Panc1 (cell line): ENCODE measurements at regions not wholly inside any gene's neighbourhood (a gene's known extent, or its start where the extent isn't known, plus 50 kb on each side); places are given as distances from the start of the nearest gene placed in this dataset.

Experiments used
- ATAC-seq: fragments of 200-7000 bp; cut with Tn5 transposase; 2 replicates; pipeline ENCODE4 v1.9.1; 2020; ENCODE audit warnings: mild to moderate bottlenecking, moderate library complexity
- BruUV-seq: library from RNA; stranded (reverse); fragments of 400-500 nt; replicated peaks from 2 replicates; lab custom pipeline; 2021; lab: Mats Ljungman, UMichigan
- CTCF ChIA-PET: fragments of 300-600 bp; sonication (Branson Sonifier 250); formaldehyde crosslinking; loops from one replicate; lab custom pipeline; 2022; ENCODE audit warnings: antibody characterized with exemption; lab: Charles Lee
- POLR2A ChIA-PET: fragments of 300-600 bp; sonication (Branson Sonifier 250); formaldehyde crosslinking; loops from one replicate; lab custom pipeline; 2022; ENCODE audit warnings: antibody characterized with exemption; lab: Charles Lee
- DNase-seq: peaks from one replicate; pipeline ENCODE4 v3.0.0-alpha.2; 2010; ENCODE audit warnings: low read depth, low spot score
- H3K27ac ChIP-seq: 2 replicates; pipeline ENCODE4 v1.5.1; 2011; ENCODE audit warnings: mild to moderate bottlenecking, low read length, inconsistent platforms
- H3K27me3 ChIP-seq: fragments of 200-500 bp; sonication (Bioruptor generic); 2 replicates; pipeline ENCODE4 v1.6.0; 2014; ENCODE audit warnings: low read length, inconsistent platforms; ENCODE audit not compliant: control insufficient read depth, insufficient read depth
- H3K36me3 ChIP-seq: fragments of 200-500 bp; sonication (Bioruptor generic); 2 replicates; pipeline ENCODE4 v1.5.1; 2014; ENCODE audit warnings: inconsistent platforms, mild to moderate bottlenecking, low read length, moderate library complexity; ENCODE audit not compliant: control insufficient read depth, insufficient read depth
- H3K4me1 ChIP-seq: 2 replicates; pipeline ENCODE4 v1.5.1; 2011; ENCODE audit warnings: inconsistent platforms, mild to moderate bottlenecking, low read length, moderate library complexity; ENCODE audit not compliant: control insufficient read depth, insufficient read depth
- H3K4me3 ChIP-seq, 2 experiments: 2 replicates each; pipeline ENCODE4 v1.5.1; 2011 to 2012; ENCODE audit warnings: low read depth in 2 of 2, low read length in 2 of 2, mild to moderate bottlenecking in 2 of 2, inconsistent platforms in 1 of 2, moderate library complexity in 1 of 2
- H3K9me3 ChIP-seq: fragments of 200-500 bp; sonication (Bioruptor generic); 2 replicates; pipeline ENCODE4 v1.5.1; 2014; ENCODE audit warnings: low read depth, mild to moderate bottlenecking, inconsistent platforms, low read length, moderate library complexity; ENCODE audit not compliant: control insufficient read depth, insufficient read depth
- CTCF ChIP-seq: fragments of 450-650 bp; IDR thresholded peaks from 2 replicates; pipeline ENCODE4 v1.5.1; 2017; ENCODE audit warnings: mild to moderate bottlenecking
- POLR2AphosphoS5 ChIP-seq: IDR thresholded peaks from 2 replicates; pipeline ENCODE4 v1.6.1; 2012; ENCODE audit warnings: mild to moderate bottlenecking, low read depth, low read length, moderate library complexity
- REST ChIP-seq, 2 experiments: IDR thresholded peaks; 2 replicates each; pipeline ENCODE4 v1.6.1; 2011 to 2012; ENCODE audit warnings: low read depth in 2 of 2, control low read depth in 1 of 2, low read length in 1 of 2, mild to moderate bottlenecking in 1 of 2, moderate library complexity in 1 of 2; ENCODE audit not compliant: insufficient read depth in 1 of 2
- SIN3A ChIP-seq: IDR thresholded peaks from 2 replicates; pipeline ENCODE4 v1.6.1; 2012; ENCODE audit warnings: low read depth, mild to moderate bottlenecking, low read length, moderate library complexity, borderline replicate concordance; ENCODE audit not compliant: insufficient read depth
- TCF7L2 ChIP-seq: IDR thresholded peaks from 2 replicates; pipeline ENCODE4 v1.6.1; 2011; ENCODE audit warnings: mild to moderate bottlenecking, low read depth, low read length, inconsistent platforms
- in situ Hi-C: cut with HindIII; loops from 2 replicates; pipeline ENCODE4 v1.10.0; 2016; ENCODE audit warnings: low sequenced_read_pairs, low pct_unique_long_range_greater_than_20kb
- intact Hi-C: fragments of 100-400 bp; cut with micrococcal nuclease; formaldehyde crosslinking; loops from one replicate; pipeline ENCODE4 v1.10.0; 2022; ENCODE audit not compliant: unreplicated experiment

- no TSS peak for BruUV-seq
- ATAC-seq: no peak
- no peaks in the 10 kb centered on the region for H3K36me3 ChIP-seq
- no peak for TF ChIP-seq REST (IDR thresholded peaks at IDR 0.05; ENCODE audit: insufficient read depth in 1 of 2, low read depth in 2 of 2, low read length in 1 of 2)
- no peak for TF ChIP-seq CTCF
- TF ChIP-seq SIN3A: no peak
- TF ChIP-seq POLR2AphosphoS5: no peak
- TF ChIP-seq TCF7L2: no peak
- no peaks in the 10 kb centered on the region for H3K4me1 ChIP-seq
- no peak for DNase-seq
- CTCF ChIA-PET: no interaction called here
- H3K9me3 ChIP-seq: no peaks in the 10 kb centered on the region
- no peak overlapping the region for H3K27ac ChIP-seq
- no peaks in the 10 kb centered on the region for H3K27me3 ChIP-seq
- POLR2A ChIA-PET: no interaction called here
- no peak overlapping the region for H3K4me3 ChIP-seq
- in situ Hi-C loops: no loop called here
- intact Hi-C loops: loop anchor here (2.0 kb wide), 1 partner anchor 437 kb away; no protein-coding TSS in a partner anchor
Observed at GRCh38 chr9:79131824-79132377, 439.9 kb upstream of the TLE4 start.

GRCh38 chr9:79134654-79135053 lies 437.1 kb upstream of the TLE4 start:
- CTCF ChIA-PET: no interaction called here
- no peaks in the 10 kb centered on the region for H3K9me3 ChIP-seq
- POLR2A ChIA-PET: no interaction called here
- no peaks in the 10 kb centered on the region for H3K27me3 ChIP-seq
- H3K4me3 ChIP-seq: no peak overlapping the region
- no peaks in the 10 kb centered on the region for H3K36me3 ChIP-seq
- DNase-seq (no peak), ATAC-seq (no peak)
- TF ChIP-seq CTCF (0 out of 2 replicates have a peak, but pooled peaks have one; percentile 5), REST (IDR thresholded peaks at IDR 0.05; ENCODE audit: insufficient read depth in 1 of 2, low read depth in 2 of 2, low read length in 1 of 2) (no peak)
- intact Hi-C loops (no loop called here), in situ Hi-C loops (no loop called here)
- H3K4me1 ChIP-seq: no peaks in the 10 kb centered on the region
- H3K27ac ChIP-seq: no peak overlapping the region
- no TSS peak for BruUV-seq
